Fibroblast of skin of abdomen (primary cell): ENCODE measurements at regions not wholly inside any gene's neighbourhood (a gene's known extent, or its start where the extent isn't known, plus 50 kb on each side); places are given as distances from the start of the nearest gene placed in this dataset.
"Not testable (repeated sequence)": the region's sequence is repeated elsewhere in the genome, so short reads cannot be mapped to it uniquely, and the experiment has no call there.

Source experiments
- DNase-seq: peaks from one replicate; pipeline ENCODE4 v3.0.0-alpha.2; 2013

- not testable (repeated sequence) for DNase-seq
Measured at GRCh38 chr1:146487555-146487954, 258.7 kb upstream of the NOTCH2NLA start.

GRCh38 chr1:146487155-146487554 lies 258.3 kb upstream of the NOTCH2NLA start:
- DNase-seq, result not testable (repeated sequence)

GRCh38 chr1:146486300-146487014 lies 257.6 kb upstream of the NOTCH2NLA start:
- DNase-seq, result peak; percentile 11

GRCh38 chr1:146484195-146484594 lies 255.4 kb upstream of the NOTCH2NLA start:
- not testable (repeated sequence) for DNase-seq

- DNase-seq, result peak; percentile 16
Measured at GRCh38 chr1:146479188-146479587, 250.4 kb upstream of the NOTCH2NLA start.

GRCh38 chr1:146478125-146478720 lies 249.4 kb upstream of the NOTCH2NLA start:
- peak; percentile 34 for DNase-seq

- DNase-seq, result not testable (repeated sequence)
Measured at GRCh38 chr1:146475086-146475485, 246.3 kb upstream of the NOTCH2NLA start.

- not testable (repeated sequence) for DNase-seq
Measured at GRCh38 chr1:146474216-146474615, 245.4 kb upstream of the NOTCH2NLA start.

- peak; percentile 58 for DNase-seq
Measured at GRCh38 chr1:146472192-146472861, 243.5 kb upstream of the NOTCH2NLA start.

- DNase-seq, result not testable (repeated sequence)
Measured at GRCh38 chr1:146459939-146460338, 231.1 kb upstream of the NOTCH2NLA start.

GRCh38 chr1:146459308-146459707 lies 230.5 kb upstream of the NOTCH2NLA start:
- not testable (repeated sequence) for DNase-seq

GRCh38 chr1:146448877-146449246 lies 220.0 kb upstream of the NOTCH2NLA start:
- DNase-seq, result not testable (repeated sequence)

- DNase-seq, result not testable (repeated sequence)
Measured at GRCh38 chr1:146448212-146448876, 219.5 kb upstream of the NOTCH2NLA start.

GRCh38 chr1:146443871-146444222 lies 215.0 kb upstream of the NOTCH2NLA start:
- DNase-seq, result peak; percentile 5

GRCh38 chr1:146443088-146443870 lies 214.5 kb upstream of the NOTCH2NLA start:
- not testable (repeated sequence) for DNase-seq

- DNase-seq, result not testable (repeated sequence)
Measured at GRCh38 chr1:146438543-146438942, 209.7 kb upstream of the NOTCH2NLA start.

- not testable (repeated sequence) for DNase-seq
Measured at GRCh38 chr1:146416642-146417041, 187.8 kb upstream of the NOTCH2NLA start.

GRCh38 chr1:146415017-146415416 lies 186.2 kb upstream of the NOTCH2NLA start:
- DNase-seq, result not testable (repeated sequence)

GRCh38 chr1:146413911-146414310 lies 185.1 kb upstream of the NOTCH2NLA start:
- DNase-seq, result not testable (repeated sequence)

GRCh38 chr1:146411923-146412322 lies 183.1 kb upstream of the NOTCH2NLA start:
- not testable (repeated sequence) for DNase-seq

- peak; percentile 87 for DNase-seq
Measured at GRCh38 chr1:146409817-146410441, 181.1 kb upstream of the NOTCH2NLA start.
